SK-N-SH treated with all-trans-retinoic acid at 6 μM for 48 hours (cell line): ENCODE measurements at regions not wholly inside any gene's neighbourhood (a gene's known extent, or its start where the extent isn't known, plus 50 kb on each side); places are given as distances from the start of the nearest gene placed in this dataset.

Experiments
- ATAC-seq: fragments of 200-7000 bp; cut with Tn5 transposase; 3 replicates; pipeline ENCODE4 v1.9.1; 2020; ENCODE audit warnings: mild to moderate bottlenecking, moderate library complexity
- ARNTL ChIP-seq: fragments of 450-650 bp; formaldehyde crosslinking; IDR thresholded peaks from 2 replicates; pipeline ENCODE4 v1.5.0; 2020; ENCODE audit warnings: low read depth, mild to moderate bottlenecking, moderate library complexity, borderline replicate concordance
- BACH2 ChIP-seq: fragments of 250-450 bp; sonication (Bioruptor Pico); IDR thresholded peaks from 2 replicates; pipeline ENCODE4 v1.9.0; 2021; ENCODE audit warnings: mild to moderate bottlenecking, borderline replicate concordance
- CREB5 ChIP-seq: fragments of 250-450 bp; sonication (Bioruptor Pico); IDR thresholded peaks from 2 replicates; pipeline ENCODE4 v1.5.1; 2020; ENCODE audit warnings: low read depth, mild to moderate bottlenecking, moderate library complexity
- CSDC2 ChIP-seq: fragments of 250-450 bp; sonication (Bioruptor Pico); IDR thresholded peaks from 2 replicates; pipeline ENCODE4 v1.5.0; 2020; ENCODE audit warnings: mild to moderate bottlenecking, moderate library complexity
- CSRNP3 ChIP-seq: fragments of 250-450 bp; sonication (Bioruptor Pico); IDR thresholded peaks from 2 replicates; pipeline ENCODE4 v1.5.1; 2021; ENCODE audit warnings: mild to moderate bottlenecking, moderate library complexity
- ESRRG ChIP-seq: fragments of 250-450 bp; sonication (Bioruptor Pico); IDR thresholded peaks from 2 replicates; pipeline ENCODE4 v1.6.1; 2021; ENCODE audit warnings: mild to moderate bottlenecking
- GLIS3 ChIP-seq: fragments of 250-450 bp; sonication (Bioruptor Pico); IDR thresholded peaks from 2 replicates; pipeline ENCODE4 v1.5.0; 2020; ENCODE audit warnings: mild to moderate bottlenecking, moderate library complexity
- ISL1 ChIP-seq: fragments of 250-450 bp; sonication (Bioruptor Pico); IDR thresholded peaks from 2 replicates; pipeline ENCODE4 v2.1.2; 2022; ENCODE audit warnings: mild to moderate bottlenecking, moderate library complexity
- OSR1 ChIP-seq: fragments of 250-450 bp; sonication (Bioruptor Pico); IDR thresholded peaks from 2 replicates; pipeline ENCODE4 v1.8.0; 2022; ENCODE audit warnings: moderate library complexity, mild to moderate bottlenecking, inconsistent platforms
- PPARA ChIP-seq: fragments of 250-450 bp; sonication (Bioruptor Pico); IDR thresholded peaks from 2 replicates; pipeline ENCODE4 v1.5.0; 2020; ENCODE audit warnings: mild to moderate bottlenecking, borderline replicate concordance
- RARB ChIP-seq: fragments of 250-450 bp; sonication (Bioruptor Pico); IDR thresholded peaks from 2 replicates; pipeline ENCODE4 v1.8.0; 2021; ENCODE audit warnings: mild to moderate bottlenecking, moderate library complexity
- SNAI2 ChIP-seq: fragments of 250-450 bp; sonication (Bioruptor Pico); IDR thresholded peaks from 2 replicates; pipeline ENCODE4 v1.5.0; 2020; ENCODE audit warnings: mild to moderate bottlenecking, moderate library complexity
- TCF4 ChIP-seq: fragments of 250-450 bp; sonication (Bioruptor Pico); IDR thresholded peaks from 2 replicates; pipeline ENCODE4 v1.8.0; 2021; ENCODE audit warnings: mild to moderate bottlenecking, moderate library complexity, borderline replicate concordance
- TOX ChIP-seq: fragments of 250-450 bp; sonication (Bioruptor Pico); IDR thresholded peaks from 2 replicates; pipeline ENCODE4 v1.8.0; 2021; ENCODE audit warnings: mild to moderate bottlenecking, moderate library complexity, borderline replicate concordance
- TSHZ2 ChIP-seq: fragments of 250-450 bp; sonication (Bioruptor Pico); IDR thresholded peaks from 2 replicates; pipeline ENCODE4 v1.5.0; 2020; ENCODE audit warnings: mild to moderate bottlenecking, moderate library complexity
- ZC3H10 ChIP-seq: fragments of 250-450 bp; sonication (Bioruptor Pico); IDR thresholded peaks from 2 replicates; pipeline ENCODE4 v1.5.1; 2021; ENCODE audit warnings: mild to moderate bottlenecking, moderate library complexity
- ZFP30 ChIP-seq: fragments of 450-650 bp; formaldehyde crosslinking; IDR thresholded peaks from 2 replicates; pipeline ENCODE4 v1.5.0; 2022; ENCODE audit warnings: mild to moderate bottlenecking, moderate library complexity
- ZNF565 ChIP-seq: fragments of 450-650 bp; formaldehyde crosslinking; conservative IDR thresholded peaks from 2 replicates; pipeline ENCODE4 v1.5.0; 2020; ENCODE audit warnings: low read depth, mild to moderate bottlenecking, moderate library complexity
- ZNF70 ChIP-seq: fragments of 450-650 bp; formaldehyde crosslinking; IDR thresholded peaks from 2 replicates; pipeline ENCODE4 v1.5.0; 2020; ENCODE audit warnings: mild to moderate bottlenecking, moderate library complexity
- ZNF8 ChIP-seq: fragments of 450-650 bp; formaldehyde crosslinking; IDR thresholded peaks from 2 replicates; pipeline ENCODE4 v1.5.0; 2020; ENCODE audit warnings: mild to moderate bottlenecking, moderate library complexity
- TF ChIP-seq, protein P1 (sequence below): fragments of 250-450 bp; sonication (Bioruptor Pico); IDR thresholded peaks from 2 replicates; pipeline ENCODE4 v1.8.0; 2020; ENCODE audit warnings: mild to moderate bottlenecking, moderate library complexity, borderline replicate concordance

DNA sequence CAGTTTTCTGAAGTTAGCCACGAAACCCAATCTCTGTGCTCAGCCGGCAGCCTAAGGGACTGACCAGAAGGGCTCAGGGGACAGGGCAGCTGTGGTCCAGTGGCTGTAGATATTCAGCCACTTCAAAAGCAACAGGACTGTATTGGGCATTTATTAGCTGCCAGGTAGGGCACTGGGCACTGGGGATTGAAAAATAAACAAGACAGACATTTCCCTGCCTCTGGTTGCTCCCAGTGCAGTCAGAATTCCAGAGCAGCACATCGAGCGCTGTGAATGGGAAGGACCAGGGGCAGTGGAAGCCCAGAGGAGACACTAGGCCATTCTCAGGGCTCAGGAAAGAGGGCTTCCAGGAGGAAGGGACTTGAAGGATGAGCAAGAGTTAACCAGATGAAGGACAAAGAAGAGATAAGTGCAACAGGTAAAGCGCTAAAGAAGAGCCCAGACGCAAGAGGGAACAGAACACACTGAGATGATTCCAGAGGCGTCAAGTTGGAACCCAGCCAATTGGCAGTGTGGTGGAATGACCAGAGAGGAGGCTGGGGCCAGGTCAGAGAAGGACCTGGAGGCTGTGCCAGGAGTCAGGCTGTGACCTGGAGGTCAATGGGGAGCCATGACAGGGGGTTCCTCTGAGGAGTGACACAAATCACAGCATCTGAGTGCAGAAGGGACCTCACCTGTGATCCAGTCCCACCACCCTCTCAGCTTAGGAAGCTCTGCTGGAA is 122.5 kb upstream of the ZNF618 start:
- no peak for ATAC-seq
- TF ChIP-seq BACH2 (CRISPR knock-in tag), result no peak
- TF ChIP-seq TSHZ2, result no peak
- no peak for TF ChIP-seq SNAI2
- no peak for TF ChIP-seq ZNF70 (CRISPR knock-in tag)
- no peak for TF ChIP-seq ARNTL (CRISPR knock-in tag)
- TF ChIP-seq, protein P1, sequence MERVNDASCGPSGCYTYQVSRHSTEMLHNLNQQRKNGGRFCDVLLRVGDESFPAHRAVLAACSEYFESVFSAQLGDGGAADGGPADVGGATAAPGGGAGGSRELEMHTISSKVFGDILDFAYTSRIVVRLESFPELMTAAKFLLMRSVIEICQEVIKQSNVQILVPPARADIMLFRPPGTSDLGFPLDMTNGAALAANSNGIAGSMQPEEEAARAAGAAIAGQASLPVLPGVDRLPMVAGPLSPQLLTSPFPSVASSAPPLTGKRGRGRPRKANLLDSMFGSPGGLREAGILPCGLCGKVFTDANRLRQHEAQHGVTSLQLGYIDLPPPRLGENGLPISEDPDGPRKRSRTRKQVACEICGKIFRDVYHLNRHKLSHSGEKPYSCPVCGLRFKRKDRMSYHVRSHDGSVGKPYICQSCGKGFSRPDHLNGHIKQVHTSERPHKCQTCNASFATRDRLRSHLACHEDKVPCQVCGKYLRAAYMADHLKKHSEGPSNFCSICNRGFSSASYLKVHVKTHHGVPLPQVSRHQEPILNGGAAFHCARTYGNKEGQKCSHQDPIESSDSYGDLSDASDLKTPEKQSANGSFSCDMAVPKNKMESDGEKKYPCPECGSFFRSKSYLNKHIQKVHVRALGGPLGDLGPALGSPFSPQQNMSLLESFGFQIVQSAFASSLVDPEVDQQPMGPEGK (CRISPR knock-in tag), result no peak
- no peak for TF ChIP-seq RARB (CRISPR knock-in tag)
- no peak for TF ChIP-seq ISL1 (CRISPR knock-in tag)
- TF ChIP-seq TOX (CRISPR knock-in tag), result no peak
- no peak for TF ChIP-seq CREB5 (CRISPR knock-in tag)
- TF ChIP-seq CSRNP3 (CRISPR knock-in tag), result no peak
- TF ChIP-seq GLIS3 (CRISPR knock-in tag), result no peak
- no peak for TF ChIP-seq ZNF8 (CRISPR knock-in tag)
- no peak for TF ChIP-seq ZNF565

- no peak for ATAC-seq
- no peak for TF ChIP-seq TSHZ2
- TF ChIP-seq BACH2 (CRISPR knock-in tag), result no peak
- TF ChIP-seq ZC3H10 (CRISPR knock-in tag), result no peak
- no peak for TF ChIP-seq SNAI2
- TF ChIP-seq ZNF70 (CRISPR knock-in tag), result no peak
- no peak for TF ChIP-seq ZNF8 (CRISPR knock-in tag)
- no peak for TF ChIP-seq OSR1 (CRISPR knock-in tag)
- TF ChIP-seq TCF4, result no peak
- TF ChIP-seq, protein P1 (CRISPR knock-in tag), result no peak
- no peak for TF ChIP-seq ZFP30 (CRISPR knock-in tag)
- no peak for TF ChIP-seq ESRRG (CRISPR knock-in tag)
- no peak for TF ChIP-seq TOX (CRISPR knock-in tag)
- no peak for TF ChIP-seq PPARA (CRISPR knock-in tag)
- no peak for TF ChIP-seq GLIS3 (CRISPR knock-in tag)
- TF ChIP-seq ARNTL (CRISPR knock-in tag), result no peak
- no peak for TF ChIP-seq ISL1 (CRISPR knock-in tag)
- no peak for TF ChIP-seq RARB (CRISPR knock-in tag)
- no peak for TF ChIP-seq ZNF565
- no peak for TF ChIP-seq CSRNP3 (CRISPR knock-in tag)
- no peak for TF ChIP-seq CSDC2 (CRISPR knock-in tag)
Measured at GRCh38 chr9:113754739-113755138, 121.4 kb upstream of the ZNF618 start.
